Peyer's patch (tissue), 4 donors: ENCODE measurements at regions not wholly inside any gene's neighbourhood (a gene's known extent, or its start where the extent isn't known, plus 50 kb on each side); places are given as distances from the start of the nearest gene placed in this dataset.
"Not testable (repeated sequence)": the region's sequence is repeated elsewhere in the genome, so short reads cannot be mapped to it uniquely, and the experiment has no call there.

Experiments used
- POLR2A ChIP-seq, 2 donors: fragments of 450-650 bp; IDR thresholded peaks; one replicate each; pipeline ENCODE4 v1.5.1; 2017; ENCODE audit warnings: antibody characterized with exemption in 2 of 2, mild to moderate bottlenecking in 2 of 2, moderate library complexity in 2 of 2
- TF ChIP-seq, protein P1 (sequence below), 6 experiments: fragments of 450-650 bp in 4 of 6; fragments of 200-600 bp in 2 of 6; sonication (generic) in 1 of 6; IDR thresholded peaks; one replicate each; pipeline ENCODE4 v1.5.1; 2017 to 2019; ENCODE audit warnings: antibody characterized with exemption in 6 of 6, mild to moderate bottlenecking in 3 of 6, moderate library complexity in 1 of 6

DNA sequence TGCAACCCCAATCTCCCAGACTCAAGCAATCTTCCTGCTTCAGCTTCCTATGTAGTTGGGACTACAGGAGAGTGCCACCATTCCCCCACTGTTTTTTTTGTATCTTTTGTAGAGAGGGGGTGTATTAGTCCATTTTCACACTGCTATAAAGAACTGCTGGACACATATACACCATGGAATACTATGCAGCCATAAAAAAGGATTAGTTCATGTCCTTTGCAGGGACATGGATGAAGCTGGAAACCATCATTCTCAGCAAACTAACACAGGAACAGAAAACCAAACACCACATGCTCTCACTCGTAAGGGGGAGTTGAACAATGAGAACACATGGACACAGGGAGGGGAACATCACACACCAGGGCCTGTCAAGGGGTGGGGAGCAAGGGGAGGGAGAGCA is 58.1 kb upstream of the HMGB1 start:
- TF ChIP-seq, protein P1, sequence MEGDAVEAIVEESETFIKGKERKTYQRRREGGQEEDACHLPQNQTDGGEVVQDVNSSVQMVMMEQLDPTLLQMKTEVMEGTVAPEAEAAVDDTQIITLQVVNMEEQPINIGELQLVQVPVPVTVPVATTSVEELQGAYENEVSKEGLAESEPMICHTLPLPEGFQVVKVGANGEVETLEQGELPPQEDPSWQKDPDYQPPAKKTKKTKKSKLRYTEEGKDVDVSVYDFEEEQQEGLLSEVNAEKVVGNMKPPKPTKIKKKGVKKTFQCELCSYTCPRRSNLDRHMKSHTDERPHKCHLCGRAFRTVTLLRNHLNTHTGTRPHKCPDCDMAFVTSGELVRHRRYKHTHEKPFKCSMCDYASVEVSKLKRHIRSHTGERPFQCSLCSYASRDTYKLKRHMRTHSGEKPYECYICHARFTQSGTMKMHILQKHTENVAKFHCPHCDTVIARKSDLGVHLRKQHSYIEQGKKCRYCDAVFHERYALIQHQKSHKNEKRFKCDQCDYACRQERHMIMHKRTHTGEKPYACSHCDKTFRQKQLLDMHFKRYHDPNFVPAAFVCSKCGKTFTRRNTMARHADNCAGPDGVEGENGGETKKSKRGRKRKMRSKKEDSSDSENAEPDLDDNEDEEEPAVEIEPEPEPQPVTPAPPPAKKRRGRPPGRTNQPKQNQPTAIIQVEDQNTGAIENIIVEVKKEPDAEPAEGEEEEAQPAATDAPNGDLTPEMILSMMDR (IDR thresholded peaks at IDR 0.05), result not testable (repeated sequence)
- TF ChIP-seq POLR2A (IDR thresholded peaks at IDR 0.05), result not testable (repeated sequence)
